ENCODE measurements at regions not wholly inside any gene's neighbourhood (a gene's known extent, or its start where the extent isn't known, plus 50 kb on each side); places are given as distances from the start of the nearest gene placed in this dataset.

DNA sequence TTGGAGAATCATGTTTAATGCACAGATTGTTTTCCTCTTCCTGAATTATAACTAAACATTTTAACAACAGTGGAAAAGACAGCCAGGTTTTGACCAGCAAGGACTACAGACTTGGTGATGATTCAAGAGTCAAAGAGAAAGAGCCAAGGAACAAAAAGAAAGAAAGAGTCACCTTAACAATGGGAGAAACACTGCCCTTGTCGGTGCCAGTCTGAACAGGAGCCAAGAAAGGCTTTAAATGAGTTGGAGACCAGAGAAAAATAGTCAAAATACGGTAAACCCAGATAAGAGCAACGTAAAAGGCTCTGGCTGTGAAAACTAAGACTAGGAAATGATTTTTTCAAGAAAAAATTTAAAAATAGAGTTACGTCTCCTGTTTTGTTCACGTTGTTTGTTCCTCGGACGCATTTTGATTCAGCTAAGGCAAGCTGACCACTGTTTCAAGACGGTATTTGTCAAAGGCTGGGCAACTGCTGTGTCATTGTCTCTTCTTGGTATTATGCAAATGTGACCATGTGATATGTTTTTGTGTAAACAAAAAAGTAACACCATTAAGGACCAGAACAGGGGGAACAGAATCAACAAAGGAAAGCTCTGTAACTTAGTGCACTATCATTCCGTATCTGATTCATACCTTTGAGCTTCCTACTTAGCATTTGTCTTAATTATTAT is 634.5 kb downstream of the LIG4 start:
- TF ChIP-seq CTCF (IDR thresholded peaks at IDR 0.05) (no peak), POLR2A (IDR thresholded peaks at IDR 0.05) (no peak)
